ENCODE measurements at regions not wholly inside any gene's neighbourhood (a gene's known extent, or its start where the extent isn't known, plus 50 kb on each side); places are given as distances from the start of the nearest gene placed in this dataset.

- TF ChIP-seq SIX5 (IDR thresholded peaks at IDR 0.05; ENCODE audit: low read depth, low read length): no peak
- no peak for TF ChIP-seq CTCF (IDR thresholded peaks at IDR 0.05; ENCODE audit: control extremely low read depth in 1 of 3, insufficient read depth in 1 of 3, low read depth in 1 of 3, low read length in 3 of 3)
- TF ChIP-seq MAX (IDR thresholded peaks at IDR 0.05): no peak
Observed at GRCh38 chrX:2578864-2579263, 78.1 kb upstream of the DHRSX start.
